Muscle of arm (tissue), 1 donor: ENCODE measurements at regions not wholly inside any gene's neighbourhood (a gene's known extent, or its start where the extent isn't known, plus 50 kb on each side); places are given as distances from the start of the nearest gene placed in this dataset.
"Not testable (repeated sequence)": the region's sequence is repeated elsewhere in the genome, so short reads cannot be mapped to it uniquely, and the experiment has no call there.

Source experiments
- DNase-seq: peaks from one replicate; pipeline ENCODE4 v3.0.0-alpha.2; 2013

DNA sequence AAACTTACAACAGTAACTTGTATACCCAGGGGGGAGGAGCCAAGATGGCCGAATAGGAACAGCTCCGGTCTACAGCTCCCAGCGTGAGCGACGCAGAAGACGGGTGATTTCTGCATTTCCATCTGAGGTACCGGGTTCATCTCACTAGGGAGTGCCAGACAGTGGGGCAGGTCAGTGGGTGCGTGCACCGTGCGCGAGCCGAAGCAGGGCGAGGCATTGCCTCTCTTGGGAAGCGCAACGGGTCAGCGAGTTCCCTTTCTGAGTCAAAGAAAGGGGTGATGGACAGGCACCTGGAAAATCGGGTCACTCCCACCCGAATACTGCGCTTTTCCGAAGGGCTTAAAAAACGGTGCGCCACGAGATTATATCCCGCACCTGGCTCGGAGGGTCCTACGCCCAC lies 278.8 kb downstream of the FAM47B start:
- not testable (repeated sequence) for DNase-seq

GRCh38 chrX:35244088-35244741 lies 301.6 kb downstream of the FAM47B start:
- no peak for DNase-seq

DNA sequence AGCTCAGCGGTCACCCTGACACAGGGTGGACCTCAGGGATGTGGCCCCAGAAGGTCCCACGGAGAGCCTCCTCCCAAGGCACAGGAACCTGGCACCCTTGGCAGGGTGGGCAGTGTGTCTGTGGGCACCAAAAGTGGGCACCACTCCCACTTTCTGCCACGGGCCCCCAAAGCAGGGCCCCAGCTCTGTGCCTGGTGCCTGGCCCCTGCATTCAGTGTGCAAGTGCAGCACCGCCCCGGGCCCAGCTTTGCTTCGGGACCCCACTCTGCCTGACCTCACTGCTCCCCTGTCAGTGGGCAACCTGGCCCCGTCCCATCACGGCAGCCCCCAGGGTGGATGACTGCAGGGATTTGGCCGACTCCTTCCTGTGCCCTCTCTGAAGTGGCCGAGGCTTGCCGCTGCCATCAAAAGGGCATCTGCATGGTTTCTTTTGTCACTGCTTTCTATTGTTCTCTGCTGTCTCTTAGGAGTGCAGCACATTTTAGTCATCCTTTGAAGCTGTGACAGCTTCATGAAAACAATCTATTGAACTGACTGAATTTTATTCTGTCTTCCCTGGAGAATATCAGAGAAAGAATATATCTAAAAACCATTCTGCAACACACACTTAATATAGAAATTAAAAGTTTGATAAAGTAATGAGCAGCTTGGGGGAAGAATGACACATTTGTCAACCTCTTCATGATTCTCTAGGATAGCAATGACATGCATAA lies 302.4 kb downstream of the FAM47B start:
- DNase-seq, result no peak

DNA sequence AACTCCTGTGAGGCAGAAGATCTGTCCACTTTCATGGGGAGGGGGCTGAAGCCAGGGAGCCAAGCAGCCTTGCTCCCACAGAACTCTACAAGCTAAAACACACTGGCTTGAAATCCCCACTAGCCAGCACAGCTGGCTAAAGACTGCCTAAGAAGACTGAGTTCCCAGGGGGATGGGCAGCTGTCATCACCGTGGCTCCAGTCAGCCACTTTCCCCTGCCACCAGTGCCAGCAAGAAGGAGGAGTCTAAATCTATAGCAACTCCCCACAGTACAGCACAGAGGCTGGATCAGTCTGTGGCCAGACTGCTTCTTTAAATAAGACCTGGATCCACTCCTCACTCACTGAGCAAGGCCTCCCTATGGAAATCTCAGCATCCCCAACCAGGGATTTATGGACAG lies 308.6 kb downstream of the FAM47B start:
- DNase-seq, result no peak

GRCh38 chrX:35276115-35276514 lies 333.5 kb downstream of the FAM47B start:
- no peak for DNase-seq

- no peak for DNase-seq
These were observed 342.8 kb downstream of the FAM47B start for GRCh38 chrX:35285289-35285962.

DNA sequence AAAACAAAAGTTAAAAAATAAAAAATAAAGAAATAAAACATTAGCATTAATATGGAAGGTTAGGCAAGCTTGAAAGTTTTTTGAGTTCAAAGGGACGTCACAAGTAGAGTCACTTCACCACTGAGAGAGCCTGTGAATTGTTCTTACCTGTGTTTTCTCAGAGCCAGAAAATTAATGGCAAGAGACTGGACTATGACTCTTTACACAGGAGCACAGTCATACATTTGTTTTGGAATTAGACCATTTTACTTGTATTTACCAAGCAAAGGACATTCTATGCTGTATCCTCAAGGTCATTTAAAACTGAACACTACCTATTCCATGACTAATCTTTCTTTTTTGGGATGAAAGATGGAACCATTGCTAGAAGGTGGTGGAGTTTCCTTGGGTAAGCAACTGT lies 346.1 kb downstream of the FAM47B start:
- DNase-seq, result no peak

GRCh38 chrX:35289952-35290351 lies 347.4 kb downstream of the FAM47B start:
- DNase-seq, result no peak

- DNase-seq, result no peak
These were observed 348.4 kb downstream of the FAM47B start for GRCh38 chrX:35291013-35291412.

- no peak for DNase-seq
These were observed 349.9 kb downstream of the FAM47B start for GRCh38 chrX:35292522-35292921.

DNA sequence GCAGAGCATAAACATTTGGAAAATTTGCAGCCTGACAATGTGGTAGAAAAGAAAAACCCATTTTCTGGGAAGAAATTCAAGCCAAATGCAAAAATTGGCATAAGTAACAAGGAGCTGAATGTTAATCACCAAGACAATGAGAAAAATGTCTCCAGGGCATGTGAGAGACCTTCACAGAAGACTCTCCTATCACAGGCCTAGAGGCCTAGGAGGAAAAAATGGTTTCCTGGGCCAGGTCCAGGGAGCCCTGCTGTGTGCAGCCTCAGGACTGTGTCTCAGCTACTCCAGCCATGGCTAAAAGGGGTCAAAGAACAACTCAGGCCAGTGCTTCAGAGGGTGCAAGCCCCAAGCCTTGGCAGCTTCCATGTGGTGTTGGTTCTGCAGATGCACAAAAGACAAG lies 362.4 kb downstream of the FAM47B start:
- not testable (repeated sequence) for DNase-seq

GRCh38 chrX:35339796-35340195 lies 397.2 kb downstream of the FAM47B start:
- no peak for DNase-seq

- no peak for DNase-seq
These were observed 397.9 kb downstream of the FAM47B start for GRCh38 chrX:35340465-35340864.

GRCh38 chrX:35351212-35351611 lies 408.6 kb downstream of the FAM47B start:
- no peak for DNase-seq

DNA sequence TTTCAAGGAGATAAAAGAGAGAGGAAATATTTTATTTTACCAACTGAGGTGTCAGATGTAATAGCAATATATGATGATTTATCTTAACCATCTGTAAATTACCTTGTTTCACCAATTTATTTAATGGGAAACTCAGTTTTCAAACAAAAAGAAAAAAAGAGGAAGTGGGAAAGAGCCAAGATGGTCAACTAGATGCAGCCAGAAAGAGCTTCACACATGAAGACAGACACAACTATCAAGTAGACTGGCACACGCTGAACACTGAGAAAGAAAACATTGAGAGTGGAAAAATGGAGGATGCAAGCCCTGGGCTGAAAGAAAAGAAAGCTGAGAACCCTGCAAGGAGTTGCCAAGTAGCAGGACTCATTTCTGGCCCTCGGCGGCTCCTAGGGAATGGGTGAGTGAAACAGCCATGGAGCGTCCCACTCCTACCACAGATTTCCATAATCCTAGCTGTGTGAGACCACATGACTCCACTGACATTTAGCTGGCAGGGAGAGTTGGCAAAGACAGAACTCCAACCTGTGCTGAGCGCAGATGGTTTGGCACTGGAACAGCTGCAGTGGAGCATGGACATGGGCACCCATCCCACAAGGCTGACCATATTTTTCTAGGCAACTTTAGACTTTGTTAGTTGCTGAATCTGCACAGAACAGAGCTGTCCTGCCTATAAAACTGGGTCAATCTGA lies 409.3 kb downstream of the FAM47B start:
- peak; percentile 0 for DNase-seq

DNA sequence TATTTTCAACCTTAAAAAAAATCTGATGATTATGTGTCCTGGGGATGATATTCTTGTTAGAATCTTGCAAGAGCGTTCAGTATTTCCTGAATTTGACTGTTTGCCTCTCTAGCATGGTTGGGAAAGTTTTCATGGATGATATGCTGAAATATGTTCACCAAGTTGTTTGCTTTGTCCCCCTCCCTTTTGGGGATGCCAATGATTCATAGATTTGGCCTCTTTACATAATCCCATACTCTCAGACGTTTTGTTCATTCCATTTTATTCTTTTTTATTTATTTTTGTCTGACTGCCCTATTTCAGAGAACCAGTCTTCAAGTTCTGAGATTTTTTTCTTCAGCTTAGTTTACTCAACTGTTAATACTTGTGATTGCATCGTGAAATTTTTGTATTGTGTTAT lies 415.1 kb downstream of the FAM47B start:
- no peak for DNase-seq

- no peak for DNase-seq
These were observed 420.3 kb downstream of the FAM47B start for GRCh38 chrX:35362866-35363265.

DNA sequence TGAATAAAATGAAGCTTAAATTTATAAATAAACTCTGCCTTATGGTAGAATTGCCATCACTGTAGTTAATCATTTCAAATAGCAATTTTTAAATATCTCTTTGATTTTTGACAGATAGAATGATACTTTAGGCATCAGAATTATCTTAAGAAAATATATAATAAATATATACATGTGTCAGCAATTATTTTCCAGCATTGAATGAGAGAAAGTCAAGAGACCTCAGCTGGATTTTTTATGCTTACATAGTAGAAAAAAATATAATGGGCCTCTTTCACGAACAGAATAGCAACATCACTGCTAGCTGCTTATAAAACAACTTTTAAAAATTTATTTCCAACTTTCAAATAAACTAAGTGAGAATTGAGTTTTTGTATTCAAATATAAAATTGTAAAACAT lies 424.0 kb upstream of the MAGEB16 start:
- DNase-seq, result no peak

- DNase-seq, result no peak
These were observed 417.1 kb upstream of the MAGEB16 start for GRCh38 chrX:35380808-35381700.

DNA sequence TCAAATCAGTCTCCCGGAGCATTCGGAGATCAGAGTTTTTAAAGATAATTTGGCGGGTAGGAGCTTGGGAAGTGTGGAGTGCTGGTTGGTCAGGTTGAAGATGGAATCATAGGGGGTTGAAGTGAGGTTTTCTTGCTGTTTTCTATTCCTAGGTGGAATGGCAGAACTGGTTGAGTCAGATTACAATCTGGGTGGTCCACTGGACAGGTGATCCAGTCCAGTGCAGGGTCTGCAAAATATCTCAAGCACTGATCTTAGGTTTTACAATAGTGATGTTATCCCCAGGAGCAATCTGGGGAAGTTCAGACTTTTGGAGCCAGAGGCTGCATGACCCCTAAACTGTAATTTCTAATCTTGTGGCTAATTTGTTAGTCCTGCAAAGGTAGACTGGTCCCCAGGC lies 416.4 kb upstream of the MAGEB16 start:
- DNase-seq, result not testable (repeated sequence)

DNA sequence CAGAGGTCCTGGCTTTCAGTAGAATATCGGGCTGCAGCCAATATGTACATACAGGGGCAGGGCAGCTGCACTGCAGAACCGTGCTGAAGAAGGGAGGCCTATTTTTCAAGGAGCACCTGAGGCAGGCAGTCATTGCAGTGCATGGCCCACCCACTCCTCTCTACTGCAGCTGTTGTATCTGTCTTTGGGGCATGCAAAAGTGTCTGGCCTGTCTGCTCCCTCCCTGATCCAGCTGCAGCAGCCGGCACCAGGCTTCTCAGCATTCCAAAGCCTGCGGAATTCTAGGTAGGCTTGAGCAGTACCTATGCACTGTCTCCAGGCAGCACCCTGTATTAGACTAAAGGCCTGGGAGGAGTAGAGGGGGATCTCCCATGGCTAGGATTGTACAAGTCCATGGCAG lies 415.2 kb upstream of the MAGEB16 start:
- DNase-seq, result no peak

GRCh38 chrX:35392232-35392631 lies 405.9 kb upstream of the MAGEB16 start:
- DNase-seq, result no peak
